ENCODE measurements at regions not wholly inside any gene's neighbourhood (a gene's known extent, or its start where the extent isn't known, plus 50 kb on each side); places are given as distances from the start of the nearest gene placed in this dataset.

DNA sequence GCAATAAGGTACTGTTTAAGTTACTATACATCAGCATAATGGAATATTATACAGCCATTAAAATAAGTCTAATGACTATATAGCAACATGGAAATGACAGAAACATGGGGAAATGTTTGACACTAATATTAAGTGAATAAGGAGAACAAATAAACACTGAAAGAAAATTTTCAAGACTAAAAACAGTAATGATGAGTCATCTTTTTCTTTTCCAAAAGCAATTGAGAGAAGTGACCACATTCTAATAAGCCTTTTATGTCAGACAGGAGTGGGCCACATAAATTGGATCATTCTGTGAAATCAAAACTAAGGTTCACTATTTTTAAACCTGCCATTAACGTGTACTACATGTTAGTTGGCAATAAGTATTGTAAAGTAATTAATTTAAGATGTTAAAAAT, 187.5 kb downstream of the AHR start:
- no peaks in the 10 kb centered on the region for H3K27me3 ChIP-seq
- no peaks in the 10 kb centered on the region for H3K9me3 ChIP-seq
- H3K4me3 ChIP-seq: no peak overlapping the region
- H3K36me3 ChIP-seq: no peaks in the 10 kb centered on the region
- no peak overlapping the region for H3K27ac ChIP-seq
- no peak for DNase-seq (ENCODE audit: low spot score in 2 of 2)
- H3K4me1 ChIP-seq: no peaks in the 10 kb centered on the region
- intact Hi-C loops (cut with DNase I): no loop called here
- TF ChIP-seq, protein P1, sequence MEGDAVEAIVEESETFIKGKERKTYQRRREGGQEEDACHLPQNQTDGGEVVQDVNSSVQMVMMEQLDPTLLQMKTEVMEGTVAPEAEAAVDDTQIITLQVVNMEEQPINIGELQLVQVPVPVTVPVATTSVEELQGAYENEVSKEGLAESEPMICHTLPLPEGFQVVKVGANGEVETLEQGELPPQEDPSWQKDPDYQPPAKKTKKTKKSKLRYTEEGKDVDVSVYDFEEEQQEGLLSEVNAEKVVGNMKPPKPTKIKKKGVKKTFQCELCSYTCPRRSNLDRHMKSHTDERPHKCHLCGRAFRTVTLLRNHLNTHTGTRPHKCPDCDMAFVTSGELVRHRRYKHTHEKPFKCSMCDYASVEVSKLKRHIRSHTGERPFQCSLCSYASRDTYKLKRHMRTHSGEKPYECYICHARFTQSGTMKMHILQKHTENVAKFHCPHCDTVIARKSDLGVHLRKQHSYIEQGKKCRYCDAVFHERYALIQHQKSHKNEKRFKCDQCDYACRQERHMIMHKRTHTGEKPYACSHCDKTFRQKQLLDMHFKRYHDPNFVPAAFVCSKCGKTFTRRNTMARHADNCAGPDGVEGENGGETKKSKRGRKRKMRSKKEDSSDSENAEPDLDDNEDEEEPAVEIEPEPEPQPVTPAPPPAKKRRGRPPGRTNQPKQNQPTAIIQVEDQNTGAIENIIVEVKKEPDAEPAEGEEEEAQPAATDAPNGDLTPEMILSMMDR (IDR thresholded peaks at IDR 0.05): no peak

GRCh38 chr7:17486835-17487234, 188.4 kb downstream of the AHR start:
- no peaks in the 10 kb centered on the region for H3K9me3 ChIP-seq
- H3K4me3 ChIP-seq: no peak overlapping the region
- H3K27me3 ChIP-seq: no peaks in the 10 kb centered on the region
- TF ChIP-seq, protein P1 (IDR thresholded peaks at IDR 0.05): no peak
- H3K27ac ChIP-seq: no peak overlapping the region
- no peak for DNase-seq (ENCODE audit: low spot score in 2 of 2)
- H3K4me1 ChIP-seq: no peaks in the 10 kb centered on the region
- H3K36me3 ChIP-seq: no peaks in the 10 kb centered on the region
- intact Hi-C loops (cut with DNase I): no loop called here

DNA sequence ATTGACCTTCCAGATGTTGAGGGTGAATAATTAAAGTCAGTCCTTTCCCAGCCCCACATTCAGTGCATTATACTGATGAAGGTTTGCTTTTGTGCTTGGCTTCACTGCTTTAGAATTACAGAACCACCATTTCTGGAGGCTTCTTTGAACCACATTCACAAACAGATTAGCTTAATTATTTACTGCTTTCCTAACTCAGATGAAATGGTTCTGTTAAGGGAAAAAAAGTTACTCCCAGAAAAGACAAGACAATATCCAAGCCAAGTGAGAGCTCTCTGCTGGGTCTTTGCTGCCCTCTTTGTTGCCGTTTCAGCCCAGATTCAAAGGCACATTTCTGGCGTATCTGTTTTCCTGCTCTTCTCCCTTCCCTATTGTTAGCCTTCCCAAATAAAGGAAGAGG, 188.9 kb downstream of the AHR start:
- Histone ChIP-seq H3K4me1 (no peaks in the 10 kb centered on the region), H3K27me3 (no peaks in the 10 kb centered on the region), H3K4me3 (no peak overlapping the region), H3K36me3 (no peaks in the 10 kb centered on the region), H3K9me3 (no peaks in the 10 kb centered on the region), H3K27ac (no peak overlapping the region)
- no peak for DNase-seq (ENCODE audit: low spot score in 2 of 2)
- TF ChIP-seq, protein P1 (IDR thresholded peaks at IDR 0.05): no peak
- intact Hi-C loops (cut with DNase I): no loop called here

GRCh38 chr7:17488829-17489228, 190.4 kb downstream of the AHR start:
- Histone ChIP-seq H3K36me3 (no peaks in the 10 kb centered on the region), H3K9me3 (no peaks in the 10 kb centered on the region), H3K4me1 (no peaks in the 10 kb centered on the region), H3K4me3 (no peak overlapping the region), H3K27me3 (no peaks in the 10 kb centered on the region), H3K27ac (no peak overlapping the region)
- no peak for DNase-seq (ENCODE audit: low spot score in 2 of 2)
- TF ChIP-seq, protein P1 (IDR thresholded peaks at IDR 0.05): no peak
- intact Hi-C loops (cut with DNase I): no loop called here

DNA sequence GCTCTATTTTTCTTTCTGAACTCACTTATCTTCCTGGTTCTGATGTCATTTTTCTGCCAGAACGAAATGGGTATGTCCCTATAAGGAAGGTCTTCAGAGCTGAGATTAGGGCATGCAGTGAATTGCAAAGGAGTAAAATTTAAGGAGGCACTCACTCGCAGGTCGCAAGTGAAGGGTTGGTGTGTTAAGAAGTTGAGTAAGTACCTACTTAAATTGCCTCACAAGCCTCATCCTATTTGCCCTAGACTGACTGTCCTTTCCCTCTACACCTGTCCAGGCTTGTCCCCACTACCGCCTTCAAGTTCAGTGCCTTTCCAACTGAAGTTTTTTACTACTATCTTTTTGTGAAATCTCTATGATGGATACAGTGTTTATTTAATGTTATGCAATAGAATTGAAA, 191.5 kb downstream of the AHR start:
- intact Hi-C loops (cut with DNase I): no loop called here
- H3K27ac ChIP-seq: no peak overlapping the region
- no peaks in the 10 kb centered on the region for H3K27me3 ChIP-seq
- H3K4me1 ChIP-seq: no peaks in the 10 kb centered on the region
- H3K4me3 ChIP-seq: no peak overlapping the region
- DNase-seq (ENCODE audit: low spot score in 2 of 2): no peak
- TF ChIP-seq, protein P1 (IDR thresholded peaks at IDR 0.05): no peak
- H3K36me3 ChIP-seq: no peaks in the 10 kb centered on the region
- H3K9me3 ChIP-seq: no peaks in the 10 kb centered on the region

DNA sequence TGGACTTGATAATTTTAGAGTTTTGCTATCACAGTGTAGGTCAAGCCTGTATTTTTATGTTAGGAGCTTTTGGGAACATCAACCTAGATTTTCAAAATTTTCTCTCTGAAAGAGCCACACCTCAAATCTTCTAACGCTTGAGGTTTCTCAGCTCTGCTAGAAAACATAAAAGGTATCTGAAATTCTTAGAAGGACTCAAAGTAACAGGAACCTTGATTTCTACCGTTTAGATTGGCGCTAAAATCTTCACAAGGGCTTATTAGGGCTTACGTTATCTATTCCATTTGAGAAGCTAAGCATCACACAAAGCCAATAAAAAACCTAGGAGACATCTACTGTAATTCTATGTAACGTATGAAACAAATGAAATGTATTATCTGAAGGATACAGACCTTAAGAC, 192.4 kb downstream of the AHR start:
- no peak overlapping the region for H3K4me3 ChIP-seq
- H3K36me3 ChIP-seq: no peaks in the 10 kb centered on the region
- no peak for DNase-seq (ENCODE audit: low spot score in 2 of 2)
- TF ChIP-seq, protein P1 (IDR thresholded peaks at IDR 0.05): no peak
- H3K27me3 ChIP-seq: no peaks in the 10 kb centered on the region
- no peaks in the 10 kb centered on the region for H3K4me1 ChIP-seq
- intact Hi-C loops (cut with DNase I): no loop called here
- H3K27ac ChIP-seq: no peak overlapping the region
- no peaks in the 10 kb centered on the region for H3K9me3 ChIP-seq

Measured in ascending aorta (tissue), 2 donors.